OCI-LY7 (cell line): ENCODE measurements at regions not wholly inside any gene's neighbourhood (a gene's known extent, or its start where the extent isn't known, plus 50 kb on each side); places are given as distances from the start of the nearest gene placed in this dataset.

Experiments used
- EZH2phosphoT487 ChIP-seq: fragments of 200-600 bp; sonication (generic); IDR thresholded peaks from 2 replicates; pipeline ENCODE4 v1.6.1; 2018; ENCODE audit warnings: low read depth, borderline replicate concordance, mild to moderate bottlenecking, mixed run types, antibody characterized with exemption, low read length, moderate library complexity, mixed read lengths
- TF ChIP-seq, protein P1 (sequence below): fragments of 200-600 bp; sonication (generic); conservative IDR thresholded peaks from 2 replicates; pipeline ENCODE4 v1.5.1; 2014; ENCODE audit warnings: mild to moderate bottlenecking, antibody characterized with exemption, low read length, moderate library complexity, mixed read lengths

DNA sequence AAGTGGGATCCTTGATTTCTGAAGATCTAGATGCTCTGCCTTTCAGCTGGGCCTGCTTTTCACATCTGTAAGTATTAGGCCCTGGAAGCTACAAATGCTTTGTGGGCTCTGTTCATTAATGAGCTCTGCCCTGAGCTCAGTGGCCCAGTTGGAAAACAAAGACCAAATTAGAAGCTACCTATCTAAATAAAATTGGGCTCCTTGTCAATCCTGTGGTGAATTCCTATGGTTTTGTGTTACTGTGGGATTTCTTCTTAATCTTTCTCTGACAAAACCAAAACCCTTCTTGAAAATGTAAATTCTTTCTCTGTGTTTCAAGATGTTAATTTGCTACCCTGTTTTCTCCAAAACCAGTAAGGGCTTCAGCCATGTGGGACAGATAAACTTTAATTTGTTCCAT, 219.0 kb upstream of the HS6ST1 start:
- TF ChIP-seq, protein P1, sequence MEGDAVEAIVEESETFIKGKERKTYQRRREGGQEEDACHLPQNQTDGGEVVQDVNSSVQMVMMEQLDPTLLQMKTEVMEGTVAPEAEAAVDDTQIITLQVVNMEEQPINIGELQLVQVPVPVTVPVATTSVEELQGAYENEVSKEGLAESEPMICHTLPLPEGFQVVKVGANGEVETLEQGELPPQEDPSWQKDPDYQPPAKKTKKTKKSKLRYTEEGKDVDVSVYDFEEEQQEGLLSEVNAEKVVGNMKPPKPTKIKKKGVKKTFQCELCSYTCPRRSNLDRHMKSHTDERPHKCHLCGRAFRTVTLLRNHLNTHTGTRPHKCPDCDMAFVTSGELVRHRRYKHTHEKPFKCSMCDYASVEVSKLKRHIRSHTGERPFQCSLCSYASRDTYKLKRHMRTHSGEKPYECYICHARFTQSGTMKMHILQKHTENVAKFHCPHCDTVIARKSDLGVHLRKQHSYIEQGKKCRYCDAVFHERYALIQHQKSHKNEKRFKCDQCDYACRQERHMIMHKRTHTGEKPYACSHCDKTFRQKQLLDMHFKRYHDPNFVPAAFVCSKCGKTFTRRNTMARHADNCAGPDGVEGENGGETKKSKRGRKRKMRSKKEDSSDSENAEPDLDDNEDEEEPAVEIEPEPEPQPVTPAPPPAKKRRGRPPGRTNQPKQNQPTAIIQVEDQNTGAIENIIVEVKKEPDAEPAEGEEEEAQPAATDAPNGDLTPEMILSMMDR, result no peak
- TF ChIP-seq EZH2phosphoT487, result no peak
